ENCODE measurements at regions not wholly inside any gene's neighbourhood (a gene's known extent, or its start where the extent isn't known, plus 50 kb on each side); places are given as distances from the start of the nearest gene placed in this dataset.

DNA sequence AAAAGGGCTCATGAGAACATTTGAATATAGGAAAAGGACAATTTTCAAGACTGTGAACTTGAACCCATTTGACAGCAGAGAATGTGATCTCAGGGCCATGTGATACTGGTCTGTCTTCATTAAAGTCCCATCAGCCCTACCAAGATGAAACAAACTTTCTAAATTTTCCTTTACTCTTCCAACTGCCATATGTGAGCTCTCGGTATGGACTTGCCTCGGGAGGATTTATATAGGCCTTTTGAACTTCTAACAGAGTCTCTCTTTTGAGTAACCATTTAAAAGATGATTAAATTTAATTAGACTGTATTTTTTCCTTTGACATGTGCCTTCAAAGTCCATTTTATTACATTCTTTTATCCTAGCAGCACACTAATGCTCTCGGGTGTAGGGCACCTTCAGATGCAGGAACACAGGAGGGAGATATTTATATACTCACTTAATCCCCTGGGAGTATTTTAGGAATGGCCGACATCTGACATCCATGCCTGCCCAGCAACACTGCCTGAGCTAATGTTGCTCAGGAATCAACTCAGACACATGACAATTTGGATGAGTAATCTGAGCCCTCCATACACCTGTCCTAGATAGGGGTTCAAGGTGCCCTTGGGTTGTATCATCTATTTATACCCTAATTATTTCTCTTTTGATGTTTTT, 155.0 kb downstream of the SLC7A11 start:
- no peak for DNase-seq (ENCODE audit: low spot score)
- intact Hi-C loops (cut with DNase I) = no loop called here

GRCh38 chr4:138086611-138087041, 155.5 kb downstream of the SLC7A11 start:
- no peak for DNase-seq (ENCODE audit: low spot score)
- intact Hi-C loops (cut with DNase I) = no loop called here

GRCh38 chr4:138085736-138086305, 156.3 kb downstream of the SLC7A11 start:
- intact Hi-C loops (cut with DNase I) = no loop called here
- no peak for DNase-seq (ENCODE audit: low spot score)

DNA sequence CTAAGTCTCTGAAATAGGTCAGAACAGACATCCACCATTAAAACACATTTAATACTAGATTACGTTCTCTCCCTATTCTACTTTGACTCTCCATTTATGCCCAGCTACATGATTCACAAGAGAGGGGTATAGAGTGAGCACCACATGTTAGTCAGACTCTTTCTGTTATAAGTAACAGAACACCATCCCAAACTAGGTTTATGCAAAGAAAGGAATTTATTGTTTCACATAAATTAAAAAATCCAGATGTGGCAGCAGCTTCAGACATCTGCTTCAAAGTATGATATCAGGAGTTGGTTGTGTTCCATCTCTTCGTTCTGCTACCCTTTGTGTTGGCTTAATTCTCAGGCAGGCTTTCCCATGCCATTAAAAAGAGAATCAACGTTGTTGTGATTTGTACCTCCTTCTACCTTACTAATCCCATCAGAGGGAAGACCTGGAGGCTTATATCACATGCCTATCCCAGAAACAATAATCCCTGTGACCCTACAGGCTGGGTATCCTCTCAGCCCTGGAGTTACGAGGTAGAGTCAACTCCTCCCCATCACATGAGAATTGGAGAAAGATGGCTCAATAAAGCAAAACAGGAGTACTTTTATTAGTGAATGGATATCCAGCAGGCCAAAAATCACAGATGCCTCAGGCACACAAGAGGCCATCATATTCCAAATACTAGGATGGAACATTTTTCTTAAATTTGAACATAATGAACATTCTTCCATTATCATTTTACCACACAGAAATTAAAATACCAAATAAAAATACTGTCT, 163.2 kb downstream of the SLC7A11 start:
- DNase-seq (ENCODE audit: low spot score) = no peak
- intact Hi-C loops (cut with DNase I) = no loop called here

DNA sequence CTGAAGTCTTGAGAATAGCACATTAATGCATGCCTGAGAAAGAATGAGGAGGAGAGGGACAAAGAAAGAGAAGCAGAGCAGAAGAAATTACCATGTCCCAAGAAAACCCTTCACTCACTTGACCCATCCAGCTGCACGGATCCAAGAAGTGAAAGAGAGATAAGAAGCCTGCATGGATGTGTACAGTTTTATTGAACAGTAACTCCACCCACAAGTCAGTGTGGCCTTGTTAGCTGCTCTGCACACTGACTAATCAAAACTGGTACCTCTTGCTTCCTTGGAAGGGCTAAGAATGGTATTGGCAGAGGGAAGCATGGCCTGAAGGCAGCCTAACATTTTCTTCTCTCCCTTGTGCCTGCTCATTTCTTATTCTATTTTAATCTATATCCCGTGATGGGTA, 163.9 kb downstream of the SLC7A11 start:
- DNase-seq (ENCODE audit: low spot score) = no peak
- intact Hi-C loops (cut with DNase I) = no loop called here

DNA sequence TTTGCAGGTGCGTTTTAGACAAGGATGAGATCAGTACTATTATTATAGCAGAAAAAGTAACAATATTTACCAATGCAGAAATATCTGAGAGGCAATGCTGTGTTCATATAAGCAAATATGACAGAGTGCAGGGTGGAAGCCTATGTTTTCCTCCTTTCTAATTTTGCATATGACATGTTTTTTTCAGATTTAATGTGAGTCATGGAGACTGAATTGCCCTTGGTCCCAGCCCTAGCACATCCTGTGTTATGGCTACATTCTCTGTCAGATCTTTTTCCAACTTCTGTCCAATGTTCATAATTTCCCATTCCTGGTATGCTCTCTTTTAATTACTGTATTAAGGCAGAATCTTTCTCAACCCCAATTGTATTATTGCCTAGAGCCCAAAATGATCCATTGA, 165.6 kb downstream of the SLC7A11 start:
- intact Hi-C loops (cut with DNase I) = no loop called here

GRCh38 chr4:138070816-138071215, 171.3 kb downstream of the SLC7A11 start:
- no peak for DNase-seq (ENCODE audit: low spot score)
- intact Hi-C loops (cut with DNase I) = no loop called here

More for the DNA sequence above, 165.6 kb downstream of the SLC7A11 start:
- no peak for DNase-seq (ENCODE audit: low spot score)

- intact Hi-C loops (cut with DNase I) = no loop called here
- DNase-seq (ENCODE audit: low spot score) = no peak
These were observed 178.6 kb downstream of the SLC7A11 start for GRCh38 chr4:138063581-138063980.

DNA sequence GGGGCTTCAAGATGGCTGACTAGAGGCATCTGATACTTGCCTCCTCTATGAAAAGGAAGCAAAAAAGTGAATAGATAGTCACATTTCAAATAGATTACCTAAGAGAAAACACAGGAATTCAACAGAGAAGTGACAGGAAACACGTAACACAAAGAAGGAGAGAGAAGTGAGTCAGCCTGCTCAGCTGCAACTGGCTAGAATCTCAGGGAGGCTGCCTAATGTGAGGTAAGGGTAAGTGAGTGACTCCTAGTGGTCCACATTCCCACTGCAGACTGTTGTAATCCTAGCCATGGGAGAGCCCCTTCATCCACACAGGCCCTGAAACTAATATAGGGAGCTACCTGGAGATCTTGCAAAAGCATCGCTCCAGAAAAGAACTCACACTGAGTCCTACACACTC, 179.2 kb downstream of the SLC7A11 start:
- intact Hi-C loops (cut with DNase I) = no loop called here
- no peak for DNase-seq (ENCODE audit: low spot score)

DNA sequence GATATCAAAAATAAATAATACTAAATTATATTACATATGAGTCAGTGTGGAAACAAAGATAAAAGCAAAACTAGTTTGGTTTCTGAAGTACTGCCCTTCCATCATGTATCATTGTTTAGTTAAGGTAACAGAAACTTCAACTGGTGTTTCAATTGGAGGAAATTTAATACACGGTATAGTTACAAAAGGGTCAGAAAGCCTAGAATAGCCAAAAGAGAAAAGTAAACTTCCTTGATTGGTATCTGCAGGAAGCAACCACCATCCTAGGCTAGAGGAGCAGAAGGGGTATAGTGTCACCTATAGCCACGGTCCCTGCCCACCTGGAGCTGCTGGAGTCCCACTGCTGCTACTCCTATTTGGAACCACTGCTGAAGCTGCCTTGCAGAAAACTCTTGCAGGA, 185.6 kb downstream of the SLC7A11 start:
- DNase-seq (ENCODE audit: low spot score) = no peak
- intact Hi-C loops (cut with DNase I) = no loop called here

- intact Hi-C loops (cut with DNase I) = no loop called here
- DNase-seq (ENCODE audit: low spot score) = no peak
These were observed 186.3 kb downstream of the SLC7A11 start for GRCh38 chr4:138055890-138056289.

DNA sequence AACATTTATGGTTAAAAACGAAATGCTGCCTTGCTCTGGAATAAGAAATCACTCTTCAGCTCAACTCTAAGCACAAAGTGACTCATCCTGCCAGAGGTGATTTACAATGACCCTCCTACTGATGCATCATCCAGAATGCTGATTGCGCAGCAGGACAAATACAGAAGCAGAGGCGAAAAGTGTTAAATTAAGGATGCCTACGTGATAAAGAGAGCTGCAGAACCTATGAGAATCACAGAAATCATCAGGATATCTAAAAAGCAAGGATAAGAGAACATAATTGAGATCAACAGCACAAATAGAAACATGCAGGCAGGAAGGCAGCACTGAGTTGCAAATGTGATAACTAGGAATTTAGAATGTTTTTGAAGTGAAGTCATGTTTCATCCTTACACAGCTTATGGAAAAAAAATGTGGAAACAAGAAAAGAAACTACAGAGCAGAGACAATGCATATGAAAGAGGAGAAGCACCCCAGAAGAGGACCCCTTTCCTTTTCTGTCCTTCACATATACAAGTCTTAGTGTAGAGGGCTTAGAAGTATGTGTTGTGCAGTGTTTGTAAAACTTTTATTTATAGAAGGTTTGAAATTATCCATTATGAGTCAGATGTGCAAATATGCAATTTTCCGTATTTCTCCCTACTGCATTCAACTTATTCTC, 188.4 kb downstream of the SLC7A11 start:
- DNase-seq (ENCODE audit: low spot score) = no peak
- intact Hi-C loops (cut with DNase I) = no loop called here

GRCh38 chr4:138052806-138053632, 189.1 kb downstream of the SLC7A11 start:
- no peak for DNase-seq (ENCODE audit: low spot score)

GRCh38 chr4:138051157-138051556, 191.0 kb downstream of the SLC7A11 start:
- intact Hi-C loops (cut with DNase I) = no loop called here
- no peak for DNase-seq (ENCODE audit: low spot score)

More at GRCh38 chr4:138052806-138053632, 189.1 kb downstream of the SLC7A11 start:
- intact Hi-C loops (cut with DNase I) = no loop called here

DNA sequence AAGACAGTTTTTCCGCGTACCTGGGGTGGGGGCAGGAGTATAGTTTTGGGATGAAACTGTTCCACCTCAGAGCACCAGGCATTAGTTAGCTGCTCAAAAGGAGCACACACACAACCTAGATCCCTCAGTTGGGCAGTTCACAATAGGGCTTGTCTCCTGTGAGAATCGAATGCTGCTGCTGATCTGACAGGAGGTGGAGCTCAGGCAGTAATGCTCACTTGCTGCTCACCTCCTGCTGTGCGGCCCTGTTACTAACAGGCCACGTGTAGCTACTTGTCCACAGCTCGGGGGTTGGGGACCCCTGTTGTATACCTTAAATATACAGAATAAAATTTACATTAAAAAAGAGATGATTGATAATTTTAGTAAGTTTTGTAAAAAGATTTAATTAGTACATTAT, 191.5 kb downstream of the SLC7A11 start:
- intact Hi-C loops (cut with DNase I) = no loop called here
- DNase-seq (ENCODE audit: low spot score) = no peak

DNA sequence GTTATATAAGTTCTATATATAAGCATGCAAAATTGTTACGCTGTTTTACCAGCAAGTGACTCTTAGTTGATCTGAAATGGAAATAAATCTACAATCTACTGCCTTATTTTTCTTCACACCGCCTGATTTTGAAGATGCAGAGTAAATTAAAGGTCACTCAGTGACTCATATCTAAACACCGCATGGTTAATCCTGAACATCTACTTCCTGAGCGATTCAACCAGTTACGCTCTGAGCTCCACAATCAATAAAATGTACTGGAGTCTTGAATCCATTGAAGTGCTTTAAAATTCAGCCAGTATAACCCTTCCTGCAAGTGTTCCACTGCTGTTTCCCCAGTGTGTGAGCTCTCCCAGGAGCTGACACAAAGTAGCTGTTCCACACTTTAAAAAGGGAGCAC, 192.8 kb downstream of the SLC7A11 start:
- intact Hi-C loops (cut with DNase I) = no loop called here
- no peak for DNase-seq (ENCODE audit: low spot score)

DNA sequence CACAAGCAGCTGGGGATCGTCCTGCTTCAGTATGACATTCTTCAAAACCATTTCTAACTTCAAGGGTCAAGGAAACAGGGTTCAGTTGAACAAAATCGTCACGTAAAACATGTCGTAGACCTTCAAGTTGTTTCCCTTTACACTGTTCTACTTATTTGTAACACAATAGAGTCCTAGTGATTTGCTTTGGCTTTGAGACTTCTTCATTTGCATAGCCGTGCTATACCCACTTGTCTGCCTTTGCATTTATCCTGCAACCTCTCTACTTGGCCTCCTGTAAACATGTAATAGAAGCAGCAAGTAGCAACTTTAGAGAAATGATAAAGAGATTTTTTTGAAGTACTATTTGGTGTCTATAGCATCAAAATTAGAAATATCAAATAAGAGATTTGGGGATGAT, 194.9 kb downstream of the SLC7A11 start:
- no peak for DNase-seq (ENCODE audit: low spot score)
- intact Hi-C loops (cut with DNase I) = no loop called here

GRCh38 chr4:138045036-138045435, 197.1 kb downstream of the SLC7A11 start:
- no peak for DNase-seq (ENCODE audit: low spot score)
- intact Hi-C loops (cut with DNase I) = no loop called here

DNA sequence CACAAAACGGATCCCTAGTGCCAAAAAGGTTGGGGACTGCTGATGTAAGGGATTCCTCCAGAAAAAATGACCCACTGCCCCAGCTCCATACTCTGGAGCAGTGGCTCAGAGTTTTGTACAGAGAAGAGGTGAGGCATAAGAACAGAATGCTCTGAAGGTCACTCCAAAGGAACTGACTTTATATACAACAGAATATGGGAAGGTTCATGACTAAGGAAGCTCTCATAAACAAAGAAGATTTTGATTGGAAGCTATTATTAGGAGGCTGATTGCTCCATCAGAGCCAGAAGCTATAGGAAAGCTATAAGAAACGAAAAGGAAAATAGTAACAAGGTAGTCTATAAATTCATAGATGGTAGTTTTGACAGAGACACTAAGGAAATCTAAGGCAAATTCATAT, 203.1 kb downstream of the SLC7A11 start:
- intact Hi-C loops (cut with DNase I) = loop anchor here (5.0 kb wide), 3 partner anchors 53 to 833 kb away; no protein-coding TSS in a partner anchor
- DNase-seq (ENCODE audit: low spot score) = no peak

Data from cardiac septum (tissue), 1 donor.